AG04449 (cell line): ENCODE measurements at regions not wholly inside any gene's neighbourhood (a gene's known extent, or its start where the extent isn't known, plus 50 kb on each side); places are given as distances from the start of the nearest gene placed in this dataset.

Experiments used
- CTCF ChIA-PET: fragments of 350-600 bp; formaldehyde crosslinking; extraction: SDS; loops from one replicate; lab custom pipeline; 2021; ENCODE audit warnings: antibody characterized with exemption; lab: Yijun Ruan, JAX
- POLR2A ChIA-PET: fragments of 400-600, 350-600 bp; formaldehyde crosslinking; extraction: SDS; loops from one replicate; lab custom pipeline; 2020; ENCODE audit warnings: antibody characterized with exemption, inconsistent platforms; lab: Yijun Ruan, JAX
- DNase-seq: peaks from one replicate; pipeline ENCODE4 v3.0.0-alpha.2; 2010; ENCODE audit warnings: low read depth, low spot score
- H3K4me3 ChIP-seq: 2 replicates; pipeline ENCODE4 v1.5.1; 2011; ENCODE audit warnings: low read depth, mild to moderate bottlenecking, control low read depth, low read length
- TF ChIP-seq, protein P1 (sequence below): IDR thresholded peaks from one replicate; pipeline ENCODE4 v1.5.1; 2011; ENCODE audit warnings: mild to moderate bottlenecking, moderate library complexity, low read length, control low read depth, inconsistent platforms; ENCODE audit not compliant: insufficient read depth; ENCODE audit errors: missing control alignments

DNA sequence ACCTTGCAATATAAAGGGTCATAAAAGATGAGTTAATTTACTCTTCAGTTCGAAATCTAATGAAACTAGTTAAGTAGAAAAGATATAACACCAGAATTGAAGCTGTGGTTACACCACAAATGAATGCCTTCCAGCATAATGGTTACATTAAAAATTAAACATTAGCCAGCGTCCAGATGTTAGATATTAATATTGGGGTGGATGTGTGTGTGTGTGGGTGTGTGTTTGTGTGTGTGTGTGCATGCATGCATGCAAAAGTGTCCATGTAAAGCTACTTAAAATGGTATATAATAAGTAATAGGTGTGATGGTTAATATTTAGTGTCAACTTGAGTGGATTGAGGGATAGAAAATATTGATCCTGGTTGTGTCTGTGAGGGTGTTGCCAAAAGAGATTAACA lies 170.4 kb upstream of the FN1 start:
- no peak for DNase-seq
- ChIA-PET POLR2A (interaction anchor here (0.6 kb wide), 1 partner anchor 75 kb away, joined by 3 read pairs; no protein-coding TSS in a partner anchor), CTCF (interaction anchor here (1.2 kb wide), 2 partner anchors 8 to 13 kb away, joined by 3 to 5 read pairs; no protein-coding TSS in a partner anchor)
- TF ChIP-seq, protein P1, sequence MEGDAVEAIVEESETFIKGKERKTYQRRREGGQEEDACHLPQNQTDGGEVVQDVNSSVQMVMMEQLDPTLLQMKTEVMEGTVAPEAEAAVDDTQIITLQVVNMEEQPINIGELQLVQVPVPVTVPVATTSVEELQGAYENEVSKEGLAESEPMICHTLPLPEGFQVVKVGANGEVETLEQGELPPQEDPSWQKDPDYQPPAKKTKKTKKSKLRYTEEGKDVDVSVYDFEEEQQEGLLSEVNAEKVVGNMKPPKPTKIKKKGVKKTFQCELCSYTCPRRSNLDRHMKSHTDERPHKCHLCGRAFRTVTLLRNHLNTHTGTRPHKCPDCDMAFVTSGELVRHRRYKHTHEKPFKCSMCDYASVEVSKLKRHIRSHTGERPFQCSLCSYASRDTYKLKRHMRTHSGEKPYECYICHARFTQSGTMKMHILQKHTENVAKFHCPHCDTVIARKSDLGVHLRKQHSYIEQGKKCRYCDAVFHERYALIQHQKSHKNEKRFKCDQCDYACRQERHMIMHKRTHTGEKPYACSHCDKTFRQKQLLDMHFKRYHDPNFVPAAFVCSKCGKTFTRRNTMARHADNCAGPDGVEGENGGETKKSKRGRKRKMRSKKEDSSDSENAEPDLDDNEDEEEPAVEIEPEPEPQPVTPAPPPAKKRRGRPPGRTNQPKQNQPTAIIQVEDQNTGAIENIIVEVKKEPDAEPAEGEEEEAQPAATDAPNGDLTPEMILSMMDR = no peak
- H3K4me3 ChIP-seq = no peak overlapping the region

DNA sequence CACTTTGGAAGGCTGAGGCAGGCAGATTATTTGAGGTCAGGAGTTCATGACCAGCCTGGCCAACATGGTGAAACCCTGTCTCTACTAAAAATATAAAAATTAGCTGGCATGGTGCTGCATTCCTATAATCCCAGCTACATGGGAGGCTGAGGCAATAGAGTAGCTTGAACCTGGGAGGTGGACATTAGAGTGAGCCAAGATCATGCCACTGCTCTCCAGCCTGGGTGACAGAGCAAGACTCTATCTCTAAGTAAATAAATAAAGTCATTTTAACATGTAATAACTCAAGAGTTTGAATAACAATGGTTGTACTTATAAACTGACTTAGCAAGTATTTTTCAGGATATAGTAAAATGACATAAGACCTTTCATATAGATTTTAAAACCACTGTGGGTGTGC lies 169.3 kb upstream of the FN1 start:
- no peak for DNase-seq
- CTCF ChIA-PET = no interaction called here

DNA sequence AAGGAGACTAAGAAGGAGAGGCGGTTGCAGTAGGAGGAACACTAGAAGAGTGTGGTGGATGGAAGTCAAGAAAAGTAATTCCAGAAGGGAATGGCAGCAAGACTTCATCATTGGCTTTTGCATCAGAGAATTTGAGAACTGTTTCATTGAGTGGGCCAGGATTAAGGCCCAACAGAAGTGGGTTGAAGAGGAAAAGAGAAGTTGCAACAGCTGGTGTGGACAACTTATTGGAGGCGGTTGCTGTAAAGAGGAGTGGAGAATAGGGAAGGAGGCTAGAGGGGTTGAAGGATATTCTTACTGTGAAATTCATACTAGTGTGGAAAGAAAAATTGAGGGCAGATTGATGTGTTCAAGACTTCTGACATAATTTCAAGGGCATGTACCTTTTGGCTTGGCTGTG lies 168.7 kb upstream of the FN1 start:
- ChIA-PET CTCF (no interaction called here), POLR2A (no interaction called here)
- DNase-seq = no peak
- TF ChIP-seq, protein P1 = no peak
- H3K4me3 ChIP-seq = no peak overlapping the region

More for the DNA sequence above, 169.3 kb upstream of the FN1 start:
- TF ChIP-seq, protein P1 = no peak
- no peak overlapping the region for H3K4me3 ChIP-seq
- POLR2A ChIA-PET = no interaction called here

DNA sequence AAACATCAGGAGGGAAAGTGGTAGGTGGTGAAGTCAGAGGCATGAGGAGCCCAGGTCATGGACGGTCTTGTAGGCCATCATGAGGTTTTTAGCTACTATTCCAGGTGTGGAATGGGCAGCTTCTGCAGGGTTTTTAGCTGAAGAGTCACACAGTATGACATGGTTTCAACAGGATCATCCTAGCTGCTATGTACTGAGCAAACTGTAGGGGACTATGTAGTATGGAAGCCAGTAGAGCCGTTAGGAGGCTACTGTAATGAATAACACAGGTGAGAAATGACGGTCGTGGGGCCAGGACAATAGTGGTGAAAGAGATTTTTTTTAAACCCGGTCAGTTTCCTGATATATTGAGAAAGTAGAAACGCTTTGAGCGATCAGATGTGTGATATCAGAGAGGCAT lies 167.6 kb upstream of the FN1 start:
- ChIA-PET POLR2A (interaction anchor here (0.6 to 1.0 kb wide), 5 partner anchors 33 to 225 kb away, joined by 3 to 6 read pairs (median 3); no protein-coding TSS in a partner anchor), CTCF (interaction anchor here (0.7 to 1.6 kb wide), 3 partner anchors 12 to 149 kb away, joined by 3 read pairs; no protein-coding TSS in a partner anchor)
- no peak overlapping the region for H3K4me3 ChIP-seq
- TF ChIP-seq, protein P1 = no peak
- no peak for DNase-seq

DNA sequence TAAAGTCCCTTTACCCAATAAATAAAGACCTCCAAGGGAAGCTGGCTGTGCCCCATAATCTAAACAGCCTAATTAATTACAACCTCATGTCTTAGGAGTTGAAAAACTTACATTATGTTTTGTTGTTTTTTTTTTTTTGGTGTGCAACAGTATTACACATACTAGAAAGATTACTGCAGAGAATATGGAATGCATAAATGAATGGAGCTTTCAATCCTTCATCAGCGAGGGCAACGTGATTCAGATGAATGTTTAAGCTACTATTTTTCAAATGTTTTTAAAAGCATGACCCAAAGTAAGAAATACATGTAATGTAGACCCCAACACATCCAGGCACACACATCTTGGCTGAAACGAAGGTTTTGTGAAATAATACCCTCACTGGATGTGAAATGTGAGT lies 167.1 kb upstream of the FN1 start:
- CTCF ChIA-PET = interaction anchor here (0.7 to 1.6 kb wide), 3 partner anchors 12 to 149 kb away, joined by 3 read pairs; no protein-coding TSS in a partner anchor

More for the DNA sequence above, 167.1 kb upstream of the FN1 start:
- POLR2A ChIA-PET = interaction anchor here (0.7 to 1.0 kb wide), 5 partner anchors 82 to 225 kb away, joined by 3 to 6 read pairs (median 3); no protein-coding TSS in a partner anchor
- TF ChIP-seq, protein P1 = no peak
- H3K4me3 ChIP-seq = no peak overlapping the region
- DNase-seq = no peak
